ENCODE measurements at regions not wholly inside any gene's neighbourhood (a gene's known extent, or its start where the extent isn't known, plus 50 kb on each side); places are given as distances from the start of the nearest gene placed in this dataset.

GRCh38 chr7:89517815-89518214 is 636.5 kb upstream of the STEAP1 start (continued):
- TF ChIP-seq ZNF425 (CRISPR knock-in tag; conservative IDR thresholded peaks at IDR 0.05) (no peak), ZNF416 (CRISPR knock-in tag; IDR thresholded peaks at IDR 0.05) (no peak), PRDM15 (CRISPR knock-in tag; IDR thresholded peaks at IDR 0.05) (no peak), TEAD4 (CRISPR knock-in tag; IDR thresholded peaks at IDR 0.05) (no peak), NR3C1 (CRISPR knock-in tag; conservative IDR thresholded peaks at IDR 0.05; ENCODE audit: low read depth) (no peak), SOX15 (CRISPR knock-in tag; IDR thresholded peaks at IDR 0.05) (no peak), MLX (CRISPR knock-in tag; IDR thresholded peaks at IDR 0.05) (no peak)

- Mint-ChIP-seq H3K36me3 (no peaks in the 10 kb centered on the region; the same call in 1 of the 2 replicates), H3K27me3 (ENCODE audit: low read depth) (no peaks in the 10 kb centered on the region), H3K9me3 (peaks cover 10% of the 10 kb centered on the region), H3K27ac (no peak overlapping the region), H3K4me3 (no peak overlapping the region), H3K4me1 (peaks cover 10% of the 10 kb centered on the region)
- CTCF ChIA-PET: no interaction called here
- POLR2A ChIA-PET: no interaction called here
- peak; percentile 52 for ATAC-seq
- TF ChIP-seq E2F5 (CRISPR knock-in tag; IDR thresholded peaks at IDR 0.05) (no peak), ZNF423 (CRISPR knock-in tag; IDR thresholded peaks at IDR 0.05) (no peak)
- peak; percentile 15 for DNase-seq (ENCODE audit: low spot score)
Measured at GRCh38 chr7:89549768-89550167, 604.5 kb upstream of the STEAP1 start.

- Mint-ChIP-seq H3K9me3 (no peaks in the 10 kb centered on the region), H3K27me3 (ENCODE audit: low read depth) (no peaks in the 10 kb centered on the region), H3K4me3 (no peak overlapping the region), H3K27ac (no peak overlapping the region), H3K4me1 (peaks cover 8% of the 10 kb centered on the region), H3K36me3 (no peaks in the 10 kb centered on the region)
- CTCF ChIA-PET: no interaction called here
- POLR2A ChIA-PET: no interaction called here
- no peak for TF ChIP-seq ARID4B (CRISPR knock-in tag; IDR thresholded peaks at IDR 0.05; ENCODE audit: borderline replicate concordance)
- DNase-seq (ENCODE audit: low spot score): no peak
- no peak for ATAC-seq
Measured at GRCh38 chr7:89554209-89554608, 600.1 kb upstream of the STEAP1 start.

Data from WTC11 (cell line).